Fibroblast of the aortic adventitia (primary cell): ENCODE measurements at regions not wholly inside any gene's neighbourhood (a gene's known extent, or its start where the extent isn't known, plus 50 kb on each side); places are given as distances from the start of the nearest gene placed in this dataset.

ENCODE experiments used
- DNase-seq: peaks from one replicate; pipeline ENCODE4 v3.0.0-alpha.2; 2010; ENCODE audit warnings: low read depth
- H3K4me3 ChIP-seq: 2 replicates; pipeline ENCODE4 v1.5.1; 2011; ENCODE audit warnings: low read depth, mild to moderate bottlenecking, control low read depth, low read length, moderate library complexity
- CTCF ChIP-seq: IDR thresholded peaks from 2 replicates; pipeline ENCODE4 v1.5.1; 2011; ENCODE audit warnings: mild to moderate bottlenecking, low read length, control low read depth, inconsistent platforms; ENCODE audit not compliant: insufficient read depth

GRCh38 chr3:174667386-174667785 is 191.7 kb upstream of the NAALADL2 start:
- no peak for DNase-seq
- TF ChIP-seq CTCF, result no peak
- H3K4me3 ChIP-seq, result no peak overlapping the region

GRCh38 chr3:174675406-174675805 is 183.7 kb upstream of the NAALADL2 start:
- no peak for DNase-seq
- no peak for TF ChIP-seq CTCF
- no peak overlapping the region for H3K4me3 ChIP-seq

- H3K4me3 ChIP-seq, result no peak overlapping the region
- DNase-seq, result no peak
- no peak for TF ChIP-seq CTCF
Observed at GRCh38 chr3:174681784-174682183, 177.3 kb upstream of the NAALADL2 start.

GRCh38 chr3:174685796-174686195 is 173.3 kb upstream of the NAALADL2 start:
- no peak for DNase-seq
- no peak overlapping the region for H3K4me3 ChIP-seq
- no peak for TF ChIP-seq CTCF

- H3K4me3 ChIP-seq, result no peak overlapping the region
- TF ChIP-seq CTCF, result no peak
- no peak for DNase-seq
Observed at GRCh38 chr3:174697310-174697709, 161.8 kb upstream of the NAALADL2 start.

GRCh38 chr3:174700736-174701135 is 158.4 kb upstream of the NAALADL2 start:
- TF ChIP-seq CTCF, result no peak
- no peak for DNase-seq
- H3K4me3 ChIP-seq, result no peak overlapping the region

- H3K4me3 ChIP-seq, result no peak overlapping the region
- no peak for TF ChIP-seq CTCF
- peak; percentile 40 for DNase-seq
Observed at GRCh38 chr3:174710612-174711011, 148.5 kb upstream of the NAALADL2 start.
